HG02798 (cell line): ENCODE measurements at regions not wholly inside any gene's neighbourhood (a gene's known extent, or its start where the extent isn't known, plus 50 kb on each side); places are given as distances from the start of the nearest gene placed in this dataset.

Experiments
- ATAC-seq: cut with Tn5 transposase; IDR thresholded peaks from one replicate; pipeline ENCODE4 v1.9.1; 2021; ENCODE audit warnings: mild to moderate bottlenecking; ENCODE audit not compliant: unreplicated experiment, poor library complexity

DNA sequence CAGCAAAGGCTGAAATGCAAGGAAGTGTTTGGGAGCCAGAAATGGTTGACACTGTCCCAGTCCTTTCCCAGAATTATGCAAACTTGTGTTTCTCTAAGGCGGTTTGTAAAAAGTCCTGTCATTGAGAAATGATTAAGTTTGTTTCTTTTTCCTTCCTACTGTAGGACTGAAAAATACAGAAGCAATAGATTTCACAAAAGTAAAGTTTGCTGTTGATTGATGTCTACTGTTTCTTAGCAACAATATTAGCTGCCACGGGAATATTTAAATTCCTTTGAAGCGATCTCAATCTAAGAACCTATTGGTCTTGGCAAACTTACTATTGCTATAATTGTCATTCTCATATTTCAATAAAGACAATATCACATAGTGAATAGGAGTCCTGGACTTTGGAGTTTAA, 100.7 kb upstream of the IL12A start:
- ATAC-seq = no peak

DNA sequence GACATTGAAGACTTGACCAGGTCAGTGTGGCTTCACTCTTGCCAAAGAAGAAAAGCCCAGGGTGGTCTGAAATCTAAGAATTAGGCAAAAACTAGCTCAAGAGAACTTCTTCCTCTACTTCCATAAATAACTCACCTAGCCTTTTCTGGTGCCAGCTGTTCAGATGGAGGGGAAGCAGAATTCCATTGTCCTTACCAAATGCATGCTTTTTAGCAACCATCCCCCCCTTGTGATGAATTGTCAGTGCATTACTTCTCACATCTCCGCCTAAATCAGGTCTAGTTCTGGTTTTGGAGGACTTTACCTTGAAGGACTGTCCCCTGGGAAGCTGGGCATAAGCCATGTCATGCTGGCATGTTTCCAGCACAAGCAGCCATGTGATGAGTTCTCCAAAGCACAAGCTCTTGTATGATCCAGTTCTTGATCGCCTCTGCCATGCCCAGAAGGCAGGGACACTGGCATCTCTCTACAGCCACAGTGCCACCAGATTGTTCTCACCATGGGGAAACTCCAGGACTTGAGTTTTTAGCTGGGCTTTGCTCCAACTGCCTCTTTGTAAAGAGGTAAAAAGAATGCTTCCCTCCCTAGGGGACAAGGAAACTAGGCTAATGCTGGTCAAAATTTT, 96.4 kb upstream of the IL12A start:
- no peak for ATAC-seq

DNA sequence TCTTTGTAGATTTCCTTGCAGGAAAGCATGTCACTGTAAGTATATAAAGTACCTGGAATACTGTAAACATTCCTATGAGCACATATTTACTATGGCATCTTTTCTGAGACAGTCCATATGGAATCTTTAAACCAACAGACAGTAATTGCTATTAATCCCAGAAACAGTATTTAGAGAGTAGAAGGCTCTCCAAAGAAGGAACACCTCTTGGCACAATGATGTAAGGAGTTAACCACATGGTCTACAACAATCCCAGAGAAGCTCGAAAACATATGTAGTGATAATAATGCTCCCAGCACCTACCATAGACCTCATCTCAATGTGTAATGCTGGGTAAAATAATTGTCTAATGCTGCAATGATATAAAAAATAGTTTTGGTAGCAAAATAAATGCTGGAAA, 95.8 kb upstream of the IL12A start:
- no peak for ATAC-seq

DNA sequence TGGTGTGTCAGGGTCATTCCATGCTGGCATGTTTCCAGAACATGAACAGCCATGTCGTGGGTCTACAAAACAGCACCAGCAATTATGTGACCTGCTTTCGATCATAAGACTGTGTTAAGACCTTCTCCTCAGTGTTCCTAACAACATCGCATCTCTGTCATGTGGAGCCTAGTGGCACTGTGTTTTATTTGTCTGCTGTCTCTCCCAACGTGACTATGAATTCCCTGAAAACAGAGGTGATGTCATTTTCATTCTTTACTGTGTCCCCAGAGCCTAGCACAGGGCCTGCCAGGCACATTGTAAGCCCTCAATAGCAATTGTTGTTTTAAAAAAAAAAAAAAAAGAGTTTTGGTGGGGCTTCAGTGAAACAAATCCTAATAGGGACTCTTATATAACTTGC, 94.2 kb upstream of the IL12A start:
- ATAC-seq = no peak

DNA sequence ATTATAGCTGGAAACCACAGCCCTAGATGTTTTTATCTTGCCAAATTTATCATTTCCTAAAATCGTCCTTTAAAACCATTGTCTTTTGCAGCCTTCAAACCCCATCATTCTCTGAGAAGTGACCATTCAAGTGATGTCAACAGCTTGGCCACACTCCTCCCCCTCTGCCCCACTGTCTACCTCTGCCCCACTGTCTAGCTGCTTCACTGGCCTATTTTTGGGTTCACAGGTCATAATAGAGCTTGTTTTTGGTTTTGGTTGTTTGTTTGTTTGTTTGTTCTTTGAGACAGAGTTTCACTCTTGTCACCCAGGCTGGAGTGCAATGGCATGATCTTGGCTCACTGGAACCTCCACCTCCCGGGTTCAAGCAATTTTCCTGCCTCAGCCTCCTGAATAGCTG, 93.2 kb upstream of the IL12A start:
- no peak for ATAC-seq

DNA sequence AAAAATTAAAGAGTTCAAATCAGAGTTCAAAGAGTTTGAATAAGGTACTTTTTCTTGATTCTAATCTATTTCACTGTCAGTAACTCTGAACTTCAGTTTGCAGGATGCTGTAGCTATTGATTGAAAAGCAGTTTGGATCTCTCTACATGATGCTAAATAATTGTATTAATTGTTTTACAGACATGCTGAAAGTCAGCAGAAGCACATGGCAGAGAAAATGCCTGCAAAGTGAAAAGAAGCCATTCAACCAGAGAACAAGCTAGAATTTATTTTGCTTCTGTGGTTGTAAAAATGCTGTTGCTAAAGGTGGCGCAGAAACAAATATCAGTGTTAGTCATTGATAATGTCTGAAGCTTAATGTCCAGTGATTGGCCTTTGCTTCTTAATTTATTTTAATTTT, 92.1 kb upstream of the IL12A start:
- ATAC-seq = no peak

DNA sequence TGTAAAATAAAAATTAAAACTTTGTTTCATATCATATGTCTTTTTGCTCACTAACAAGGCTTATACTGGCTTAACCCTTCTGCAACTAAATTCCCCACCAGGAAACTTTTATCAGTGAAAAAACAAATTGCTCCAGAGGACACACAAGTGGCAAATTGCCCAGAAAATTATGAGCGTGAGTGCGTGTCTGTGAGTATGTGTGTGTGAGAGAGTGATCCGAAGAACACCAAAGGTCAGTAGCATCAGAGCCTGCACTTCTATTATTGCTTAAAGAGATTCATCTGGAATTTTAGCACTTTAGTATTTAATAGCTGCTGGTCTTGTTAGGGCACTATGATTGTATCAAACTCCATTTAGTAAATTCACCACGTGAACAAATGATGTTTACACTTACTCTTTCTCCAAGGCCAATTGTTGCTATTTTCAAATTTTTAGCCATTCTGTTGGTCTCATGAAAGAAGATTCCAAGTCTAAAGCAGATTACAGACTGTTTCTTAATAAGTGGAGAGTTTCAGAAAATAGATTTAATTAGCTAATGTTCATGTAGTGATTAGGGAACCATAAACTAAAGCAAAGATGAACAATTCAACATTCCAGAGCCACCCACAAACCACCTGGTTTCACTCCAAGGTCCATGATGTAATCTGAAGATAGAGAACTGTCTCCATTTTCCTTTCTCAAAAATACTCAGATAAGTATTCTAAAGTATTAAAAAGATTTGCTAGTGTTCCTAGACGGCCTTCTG, 91.1 kb upstream of the IL12A start:
- ATAC-seq = no peak

DNA sequence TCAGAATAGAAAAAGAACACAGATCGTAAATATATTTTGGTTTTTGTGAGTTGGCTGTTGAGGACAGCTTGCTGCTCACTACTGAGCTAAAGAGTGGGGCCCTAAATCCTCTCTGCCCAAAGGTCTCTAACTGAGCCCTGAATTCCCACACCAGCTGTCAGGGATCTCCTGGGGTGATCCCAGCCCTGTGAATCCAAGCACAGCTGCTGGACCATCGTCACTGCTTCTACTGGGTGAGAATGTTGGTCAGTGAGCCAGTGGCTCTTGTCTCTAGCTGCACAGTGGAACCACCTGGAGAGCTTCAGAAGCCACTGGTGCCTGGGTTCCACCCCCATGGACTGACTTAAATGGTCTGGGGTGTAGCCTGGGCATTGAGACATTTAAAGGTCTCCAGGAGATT, 90.5 kb upstream of the IL12A start:
- ATAC-seq = no peak

DNA sequence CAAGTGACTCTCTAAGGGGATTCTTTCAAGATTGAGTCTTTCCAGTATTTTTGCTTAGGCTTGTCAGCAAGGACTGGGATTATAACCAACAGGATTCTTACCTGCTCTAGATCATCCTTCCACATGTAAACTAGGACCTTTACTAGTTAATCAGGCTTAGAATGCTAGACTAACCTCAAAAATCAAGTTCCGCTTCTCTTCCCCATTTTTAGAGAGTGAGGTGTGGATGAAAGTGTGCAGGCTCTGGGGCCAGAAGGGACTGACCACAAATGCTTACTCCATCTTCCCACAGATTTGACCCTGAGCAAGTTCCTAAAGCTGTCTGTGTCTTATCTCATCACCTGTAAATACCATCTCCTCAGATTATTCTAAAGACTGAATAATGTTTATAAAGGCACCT, 89.5 kb upstream of the IL12A start:
- no peak for ATAC-seq

DNA sequence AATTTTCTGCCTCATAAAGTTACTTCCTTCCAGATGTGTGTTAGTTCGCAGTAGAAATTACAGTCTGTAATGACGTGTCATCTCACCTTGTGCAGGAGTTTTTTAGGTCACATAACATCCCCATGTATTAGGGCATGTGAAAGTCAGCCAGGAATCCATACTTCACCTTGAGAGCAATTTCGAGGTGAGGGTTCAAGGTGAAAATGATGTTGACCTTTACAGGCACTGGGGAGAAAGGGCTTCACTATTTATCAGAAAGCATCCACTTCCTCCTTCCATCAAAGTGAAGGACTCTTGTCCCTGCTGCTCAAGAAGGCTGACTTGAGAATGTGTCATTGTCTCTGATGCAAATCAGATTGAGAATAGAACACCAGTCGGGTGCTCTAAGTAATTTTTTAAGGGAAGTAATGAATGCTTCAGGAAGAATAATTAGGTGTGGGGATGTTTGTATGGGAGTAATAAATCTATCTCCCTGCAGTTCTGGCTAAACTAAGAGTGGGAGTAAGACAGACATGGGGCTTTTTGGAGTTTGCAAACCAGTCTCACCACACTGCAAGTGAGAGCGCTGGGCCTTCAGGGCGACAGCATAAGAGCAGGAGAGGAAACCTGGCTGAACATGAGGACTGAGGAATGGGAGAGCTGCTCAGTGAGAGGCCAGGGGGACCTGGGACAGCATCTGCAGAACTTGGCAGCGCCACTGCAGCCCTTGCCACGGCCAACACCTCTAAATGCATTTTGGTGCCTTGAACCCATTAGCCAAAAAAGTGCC, 85.9 kb upstream of the IL12A start:
- peak; percentile 71 for ATAC-seq

DNA sequence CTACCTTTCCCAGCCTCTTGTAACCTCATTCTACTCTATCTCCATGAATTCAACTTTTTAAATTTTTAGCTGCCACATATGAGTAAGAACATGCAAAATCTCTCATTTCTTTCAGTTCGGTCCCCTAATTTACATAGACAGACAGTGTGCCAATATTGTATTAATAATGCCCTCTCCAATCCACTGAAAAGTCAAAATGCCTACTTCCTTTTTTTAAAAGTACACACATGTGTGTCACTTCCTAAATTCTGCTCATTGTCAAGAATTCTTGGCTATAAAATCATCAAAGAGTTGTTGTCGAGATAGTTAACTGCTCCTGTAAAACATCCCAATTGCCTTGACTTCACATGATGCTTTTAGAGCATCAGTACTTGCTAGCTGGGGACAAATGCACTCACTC, 84.2 kb upstream of the IL12A start:
- peak; percentile 25 for ATAC-seq

DNA sequence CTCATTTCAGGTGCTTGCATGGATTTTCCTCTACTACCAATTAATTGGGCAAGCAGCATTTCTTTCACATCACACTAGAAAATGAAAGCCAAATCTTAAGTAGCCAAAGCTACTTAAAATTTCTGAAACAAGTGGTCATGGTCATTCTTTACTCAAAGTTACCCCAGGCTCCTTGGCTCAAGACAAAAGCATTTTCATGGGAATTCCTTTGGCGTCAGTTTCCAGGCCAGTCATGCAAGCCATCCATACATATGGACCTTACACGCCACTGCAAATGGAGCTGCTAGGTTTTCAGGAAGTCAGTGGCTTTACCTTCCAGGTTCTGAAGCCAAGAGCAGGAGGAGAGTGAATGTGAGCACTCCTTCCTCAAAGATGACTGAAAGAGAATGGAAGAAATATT, 83.7 kb upstream of the IL12A start:
- ATAC-seq = no peak

DNA sequence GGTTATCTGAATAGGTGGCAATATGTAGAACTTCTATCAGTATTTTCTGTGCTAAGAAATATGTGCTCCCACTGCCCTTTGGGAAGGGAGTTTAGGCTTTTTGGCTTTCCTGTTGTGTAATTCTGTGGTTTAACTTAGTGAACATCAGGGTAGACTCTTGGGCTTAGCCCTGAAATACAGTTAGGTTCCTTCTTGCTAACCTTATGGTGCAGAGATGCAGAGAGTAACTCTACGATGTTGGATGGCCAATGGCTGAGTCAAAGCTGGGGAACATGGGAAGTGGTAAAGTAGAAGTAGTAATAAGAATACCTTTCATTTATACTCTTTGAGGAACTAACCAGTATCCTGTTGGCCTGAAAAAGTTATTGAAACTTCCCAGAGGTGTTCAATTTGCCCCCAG, 80.8 kb upstream of the IL12A start:
- no peak for ATAC-seq

DNA sequence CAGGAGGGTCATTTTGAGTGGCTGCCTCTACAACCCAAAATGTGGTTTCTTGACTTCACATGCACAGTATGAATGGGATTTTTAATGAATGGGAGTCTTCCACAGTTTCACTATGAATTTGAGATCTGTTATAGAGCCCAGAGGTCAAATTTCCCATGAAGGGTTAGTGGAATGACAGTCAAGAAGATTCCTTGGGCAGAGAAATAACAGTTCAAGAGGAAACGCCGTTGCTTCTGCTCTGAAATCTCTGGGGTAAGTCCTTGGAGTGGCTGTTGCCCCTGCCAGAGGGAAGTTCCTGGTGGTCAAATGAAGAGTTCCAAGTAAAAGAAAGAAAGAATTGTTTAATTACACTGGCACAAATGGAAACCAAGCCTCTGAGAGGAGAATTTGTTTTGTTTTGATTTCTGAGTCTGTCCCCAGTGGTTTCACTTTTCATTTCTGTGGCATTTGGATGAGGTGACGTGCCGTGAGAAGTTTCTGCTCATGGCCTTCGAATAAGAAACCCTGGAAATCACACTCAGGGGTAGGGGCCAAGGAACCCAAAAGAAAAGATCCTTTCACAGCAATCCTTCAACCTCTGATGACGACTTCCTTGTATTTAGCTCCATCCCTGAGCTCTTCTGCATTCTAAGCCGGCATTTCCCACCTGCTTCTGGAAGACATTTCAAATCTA, 77.5 kb upstream of the IL12A start:
- peak; percentile 89 for ATAC-seq

DNA sequence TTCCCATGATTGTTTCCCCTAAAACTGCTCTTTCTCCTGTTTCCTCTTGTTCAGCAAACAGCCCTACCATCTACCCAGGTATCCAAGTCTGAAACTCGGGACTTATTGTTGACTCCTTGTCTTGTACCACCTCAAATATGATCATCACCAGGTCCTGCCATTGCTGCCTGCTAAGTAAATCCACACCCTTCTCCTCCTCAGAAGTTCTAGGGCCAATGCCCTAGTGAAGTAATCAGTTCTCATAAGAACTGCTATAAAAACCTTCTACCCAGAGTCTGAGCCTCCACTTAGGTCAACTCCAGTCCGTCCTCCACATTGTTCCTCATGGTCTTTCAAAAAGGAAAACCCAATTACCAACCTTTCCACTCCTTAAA, 77.0 kb upstream of the IL12A start:
- no peak for ATAC-seq

DNA sequence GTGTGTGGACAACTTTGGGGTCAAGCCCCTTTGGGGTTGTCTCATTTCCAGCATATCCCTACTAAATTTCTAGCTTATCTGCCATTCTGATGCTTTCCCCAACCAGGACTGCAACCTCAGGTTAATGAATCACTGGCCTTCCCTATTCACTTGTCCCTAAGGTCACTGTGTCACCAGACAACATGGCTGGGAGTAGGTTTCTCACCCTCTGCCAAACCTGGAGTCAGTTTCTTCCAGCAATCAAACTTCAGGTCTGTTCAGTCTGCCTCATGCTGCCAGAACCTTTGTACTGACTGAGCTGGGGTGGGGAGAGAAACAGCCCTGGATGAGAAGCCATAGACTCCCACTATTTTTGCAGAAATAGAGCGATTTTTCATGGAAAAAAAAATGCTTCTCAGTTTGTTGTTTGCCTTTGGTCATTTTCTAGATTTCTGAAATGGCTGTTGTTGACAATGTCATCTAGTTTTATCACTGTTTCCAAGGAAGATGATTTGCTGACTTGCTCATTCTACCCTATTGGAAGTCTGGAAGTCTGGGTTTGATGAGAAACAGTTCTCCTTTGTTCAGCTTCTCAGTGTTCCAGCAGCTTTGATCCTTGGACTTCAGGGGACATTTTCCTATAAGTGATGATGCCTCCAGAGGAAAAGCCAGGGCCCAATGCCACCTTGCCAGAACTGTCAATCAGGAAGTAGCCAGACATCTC, 74.8 kb upstream of the IL12A start:
- ATAC-seq = no peak

DNA sequence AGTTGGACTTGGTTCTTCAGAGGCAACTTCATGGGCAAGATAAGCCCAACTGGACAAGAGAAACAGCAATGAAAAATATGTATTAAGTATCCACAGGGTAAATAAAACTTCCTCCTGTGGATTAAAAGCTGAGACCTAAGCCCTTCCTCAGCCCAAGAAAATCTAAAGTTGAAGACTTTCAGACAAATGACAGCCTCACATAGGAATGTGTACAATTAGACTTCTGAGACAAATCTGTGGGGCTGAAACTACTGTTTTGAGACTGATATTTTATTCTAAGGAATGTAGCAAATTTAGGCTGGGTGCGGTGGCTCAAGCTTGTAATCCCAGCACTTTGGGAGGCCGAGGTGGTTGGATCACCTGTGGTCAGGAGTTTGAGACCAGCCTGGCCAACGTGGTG, 74.2 kb upstream of the IL12A start:
- no peak for ATAC-seq

DNA sequence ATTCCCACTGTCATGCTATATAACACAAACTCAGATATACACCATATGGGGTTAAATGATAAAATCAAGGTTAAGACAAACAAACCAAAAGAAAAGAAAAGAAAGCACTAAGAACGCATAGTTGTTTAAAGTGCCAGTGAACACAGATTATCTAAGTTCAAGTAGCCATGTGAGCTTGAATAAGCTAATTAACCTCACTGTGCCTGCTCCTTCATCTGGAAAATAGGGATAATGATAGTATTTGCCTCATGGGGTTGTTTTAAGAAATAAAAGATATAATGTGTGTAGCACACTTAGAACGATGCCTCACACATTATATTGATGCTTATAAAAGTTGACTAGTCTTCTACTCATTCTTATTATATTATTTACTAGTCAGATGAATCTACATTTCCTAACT, 72.6 kb upstream of the IL12A start:
- ATAC-seq = no peak

DNA sequence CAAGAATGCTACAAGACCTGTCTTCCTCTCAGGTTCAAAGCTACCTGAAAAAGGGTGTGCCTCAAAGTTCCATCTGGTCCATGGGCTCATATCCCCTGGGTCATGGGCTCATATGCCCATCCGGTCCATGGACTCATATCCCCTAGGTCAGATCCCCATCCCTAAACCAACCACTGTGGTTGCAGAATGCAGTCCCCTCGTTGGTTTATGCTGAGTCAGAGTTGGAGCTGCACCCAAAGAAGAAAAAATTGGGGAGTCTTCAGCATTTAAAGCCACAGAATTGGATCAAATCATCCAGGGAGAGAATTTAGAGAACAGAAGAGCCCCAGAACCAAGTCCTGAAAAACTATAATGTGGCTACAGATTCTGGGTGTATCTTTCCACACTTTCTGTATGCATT, 71.5 kb upstream of the IL12A start:
- ATAC-seq = no peak

DNA sequence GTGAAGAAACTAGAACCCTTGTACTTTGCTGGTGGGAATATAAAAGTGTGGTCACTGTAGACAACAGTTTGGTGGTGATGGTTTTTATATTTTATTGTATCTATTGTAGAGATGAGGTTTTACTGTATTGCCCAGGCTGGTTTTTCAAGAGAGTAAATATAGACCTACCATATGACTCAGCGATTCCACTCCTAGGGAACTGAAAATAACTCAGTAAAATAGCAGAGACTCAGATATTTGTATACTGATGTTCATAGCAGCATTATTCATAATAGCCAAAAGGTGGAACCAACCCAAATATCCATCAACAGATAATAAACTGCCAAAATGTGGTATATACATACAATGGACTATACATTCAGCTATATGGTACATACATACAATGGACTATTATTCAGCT, 68.8 kb upstream of the IL12A start:
- peak; percentile 76 for ATAC-seq
